ENCODE measurements at regions not wholly inside any gene's neighbourhood (a gene's known extent, or its start where the extent isn't known, plus 50 kb on each side); places are given as distances from the start of the nearest gene placed in this dataset.

DNA sequence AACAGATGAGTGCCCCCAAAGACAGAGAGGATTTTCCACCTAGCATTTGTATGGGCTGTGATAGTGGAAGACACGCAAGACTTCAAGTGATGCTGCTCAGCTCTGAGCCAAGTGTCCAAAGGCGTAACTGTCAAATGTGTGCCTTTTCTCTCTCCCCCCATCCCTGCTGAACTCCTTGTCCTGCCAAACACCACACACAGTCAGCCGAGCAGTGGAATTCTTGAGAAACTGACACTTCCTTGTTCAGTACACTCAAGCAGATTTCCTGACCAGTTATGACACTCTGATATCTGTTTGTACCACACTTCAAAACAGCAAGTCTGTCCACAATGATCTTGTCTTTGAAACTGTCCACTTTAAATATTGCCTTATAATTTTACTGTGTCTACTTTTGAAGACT, 166.4 kb downstream of the PIK3R1 start:
- TF ChIP-seq POLR2AphosphoS5 (IDR thresholded peaks at IDR 0.05; ENCODE audit: borderline replicate concordance, low read depth, low read length) (no peak), EZH2 (IDR thresholded peaks at IDR 0.05) (no peak)
